Keratinocyte (primary cell): ENCODE measurements at regions not wholly inside any gene's neighbourhood (a gene's known extent, or its start where the extent isn't known, plus 50 kb on each side); places are given as distances from the start of the nearest gene placed in this dataset.

ENCODE experiments used
- CTCF ChIP-seq, 3 experiments: IDR thresholded peaks in 1 of 3; conservative IDR thresholded peaks in 1 of 3; optimal IDR thresholded peaks in 1 of 3; 2 replicates in 2 of 3; 3 replicates in 1 of 3; pipeline versions ENCODE3 to v1.5.1; 2011; ENCODE audit warnings: low read length in 3 of 3, mild to moderate bottlenecking in 3 of 3, moderate library complexity in 2 of 3, control low read depth in 1 of 3, inconsistent platforms in 1 of 3; ENCODE audit not compliant: insufficient read depth in 2 of 3; ENCODE audit errors: extremely low read depth in 1 of 3
- EZH2 ChIP-seq: IDR thresholded peaks from one replicate; pipeline ENCODE4 v1.6.1; 2012; ENCODE audit warnings: inconsistent platforms, mild to moderate bottlenecking, low read length, moderate library complexity

GRCh38 chr10:44832595-44833390 lies 78.3 kb upstream of the TMEM72 start:
- TF ChIP-seq CTCF (optimal IDR thresholded peaks at IDR 0.05 in 1 of 3, IDR thresholded peaks at IDR 0.05 in 1 of 3, conservative IDR thresholded peaks at IDR 0.05 in 1 of 3; ENCODE audit: extremely low read depth in 1 of 3, insufficient read depth in 2 of 3, low read length in 3 of 3): no peak
- TF ChIP-seq EZH2: no peak
